ENCODE measurements at regions not wholly inside any gene's neighbourhood (a gene's known extent, or its start where the extent isn't known, plus 50 kb on each side); places are given as distances from the start of the nearest gene placed in this dataset.

- Mint-ChIP-seq H3K4me3 (no peak overlapping the region), H3K4me1 (peaks cover 1% of the 10 kb centered on the region), H3K27ac (no peak overlapping the region), H3K9me3 (ENCODE audit: low read depth) (no peaks in the 10 kb centered on the region), H3K27me3 (peaks cover 59% of the 10 kb centered on the region), H3K36me3 (no peaks in the 10 kb centered on the region)
- no peak for ATAC-seq
- CTCF ChIA-PET, result no interaction called here
- no peak for DNase-seq
These were observed 58.3 kb upstream of the CIBAR2 start for GRCh38 chr16:85170590-85171003.

DNA sequence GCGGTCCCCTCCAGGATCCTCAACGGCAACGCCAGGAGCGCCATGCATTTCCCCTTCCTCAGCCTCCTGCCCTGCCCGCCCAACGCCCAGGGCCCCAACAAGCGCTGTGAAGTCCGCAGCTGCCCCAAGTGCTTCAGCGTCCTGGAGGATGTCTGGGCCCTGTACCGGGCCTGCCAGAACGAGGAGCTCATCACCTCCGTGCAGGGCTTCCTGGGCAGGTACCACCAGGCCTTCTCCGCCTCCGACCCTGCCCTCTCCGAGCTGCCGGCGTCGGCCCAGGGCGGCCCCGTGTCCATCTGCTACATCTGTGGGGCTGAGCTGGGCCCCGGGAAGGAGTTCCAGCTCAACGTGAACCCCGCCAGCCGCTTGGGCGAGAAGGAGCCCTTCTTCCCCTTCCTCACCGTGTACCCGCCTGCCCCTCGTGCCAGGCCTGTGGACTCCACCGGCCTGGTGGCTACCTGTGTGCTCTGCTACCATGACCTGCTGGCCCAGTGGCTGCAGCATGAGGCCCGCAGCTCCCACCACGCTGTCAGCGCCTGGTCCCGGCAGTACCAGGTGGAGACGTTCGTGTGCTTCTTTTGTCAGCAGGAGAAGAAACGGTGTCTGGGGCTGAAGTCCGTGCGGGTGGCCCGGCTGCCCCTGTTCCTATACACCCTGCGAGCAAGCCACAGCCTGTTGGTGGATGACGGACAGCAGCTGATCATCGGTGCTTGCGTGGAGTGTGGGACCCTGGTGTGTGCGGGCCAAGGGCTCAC is 58.9 kb upstream of the CIBAR2 start:
- Mint-ChIP-seq H3K4me3 (no peak overlapping the region), H3K27ac (no peak overlapping the region), H3K36me3 (no peaks in the 10 kb centered on the region), H3K4me1 (peaks cover 1% of the 10 kb centered on the region), H3K9me3 (ENCODE audit: low read depth) (no peaks in the 10 kb centered on the region), H3K27me3 (peaks cover 63% of the 10 kb centered on the region)
- DNase-seq (no peak), ATAC-seq (no peak)
- CTCF ChIA-PET, result no interaction called here

DNA sequence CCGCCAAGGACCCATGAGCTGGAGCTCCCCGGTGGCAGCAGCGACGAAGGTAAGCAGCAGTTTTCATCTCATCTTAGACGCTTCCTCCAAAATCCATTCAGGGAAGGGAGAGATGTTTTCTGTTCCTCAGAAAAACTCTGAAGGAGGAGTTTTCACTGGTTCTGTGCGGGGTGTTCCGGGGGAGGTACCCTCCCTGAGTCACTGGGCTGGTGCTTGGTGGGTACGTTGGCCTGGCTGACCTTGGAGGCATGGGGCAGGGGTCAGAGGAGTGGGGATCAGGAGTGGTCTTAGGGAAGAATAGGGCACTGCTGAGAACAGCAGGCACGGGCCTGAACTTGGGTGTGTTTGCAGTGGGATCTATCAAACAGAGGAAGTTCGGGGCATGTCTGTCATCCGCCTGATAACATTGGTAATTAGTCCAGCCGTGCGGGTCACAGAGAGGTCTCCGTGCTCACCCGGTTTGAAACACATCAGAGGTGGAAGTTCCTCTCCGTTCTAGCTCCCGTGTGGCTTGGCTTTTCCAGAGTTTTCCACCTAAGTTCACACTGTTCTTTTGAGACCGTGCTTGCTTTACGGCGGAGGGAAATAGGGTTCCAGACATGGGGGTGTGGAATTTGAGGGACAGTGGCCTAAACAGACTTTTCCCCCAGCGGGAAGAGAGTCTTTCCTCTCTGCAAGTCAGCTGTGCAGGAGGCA is 59.6 kb upstream of the CIBAR2 start:
- H3K36me3 Mint-ChIP-seq, result no peaks in the 10 kb centered on the region
- no peak for DNase-seq
- CTCF ChIA-PET, result no interaction called here
- H3K4me1 Mint-ChIP-seq, result peaks cover 1% of the 10 kb centered on the region
- ATAC-seq, result no peak
- no peak overlapping the region for H3K27ac Mint-ChIP-seq
- no peaks in the 10 kb centered on the region for H3K9me3 Mint-ChIP-seq (ENCODE audit: low read depth)
- no peak overlapping the region for H3K4me3 Mint-ChIP-seq
- peaks cover 65% of the 10 kb centered on the region for H3K27me3 Mint-ChIP-seq

GRCh38 chr16:85172455-85173145 is 60.3 kb upstream of the CIBAR2 start:
- Mint-ChIP-seq H3K4me3 (no peak overlapping the region), H3K36me3 (no peaks in the 10 kb centered on the region), H3K27me3 (peaks cover 61% of the 10 kb centered on the region), H3K4me1 (peaks cover 1% of the 10 kb centered on the region), H3K9me3 (ENCODE audit: low read depth) (no peaks in the 10 kb centered on the region), H3K27ac (no peak overlapping the region)
- CTCF ChIA-PET, result no interaction called here
- DNase-seq (no peak), ATAC-seq (no peak)

- H3K27me3 Mint-ChIP-seq, result peaks cover 53% of the 10 kb centered on the region
- no peak for DNase-seq
- H3K9me3 Mint-ChIP-seq (ENCODE audit: low read depth), result no peaks in the 10 kb centered on the region
- H3K4me1 Mint-ChIP-seq, result no peaks in the 10 kb centered on the region
- CTCF ChIA-PET, result no interaction called here
- H3K36me3 Mint-ChIP-seq, result no peaks in the 10 kb centered on the region
- H3K4me3 Mint-ChIP-seq, result no peak overlapping the region
- H3K27ac Mint-ChIP-seq, result no peak overlapping the region
- ATAC-seq, result no peak
These were observed 61.1 kb upstream of the CIBAR2 start for GRCh38 chr16:85173146-85173980.

- Mint-ChIP-seq H3K27ac (no peak overlapping the region), H3K27me3 (peaks cover 49% of the 10 kb centered on the region), H3K4me3 (no peak overlapping the region), H3K4me1 (no peaks in the 10 kb centered on the region), H3K9me3 (ENCODE audit: low read depth) (no peaks in the 10 kb centered on the region), H3K36me3 (no peaks in the 10 kb centered on the region)
- DNase-seq (no peak), ATAC-seq (no peak)
- CTCF ChIA-PET, result no interaction called here
These were observed 61.9 kb upstream of the CIBAR2 start for GRCh38 chr16:85173981-85174751.

GRCh38 chr16:85174871-85175723 is 62.8 kb upstream of the CIBAR2 start:
- Mint-ChIP-seq H3K27ac (no peak overlapping the region), H3K4me1 (no peaks in the 10 kb centered on the region), H3K4me3 (no peak overlapping the region), H3K9me3 (ENCODE audit: low read depth) (no peaks in the 10 kb centered on the region), H3K27me3 (peaks cover 49% of the 10 kb centered on the region), H3K36me3 (no peaks in the 10 kb centered on the region)
- CTCF ChIA-PET, result no interaction called here
- DNase-seq (no peak), ATAC-seq (no peak)

DNA sequence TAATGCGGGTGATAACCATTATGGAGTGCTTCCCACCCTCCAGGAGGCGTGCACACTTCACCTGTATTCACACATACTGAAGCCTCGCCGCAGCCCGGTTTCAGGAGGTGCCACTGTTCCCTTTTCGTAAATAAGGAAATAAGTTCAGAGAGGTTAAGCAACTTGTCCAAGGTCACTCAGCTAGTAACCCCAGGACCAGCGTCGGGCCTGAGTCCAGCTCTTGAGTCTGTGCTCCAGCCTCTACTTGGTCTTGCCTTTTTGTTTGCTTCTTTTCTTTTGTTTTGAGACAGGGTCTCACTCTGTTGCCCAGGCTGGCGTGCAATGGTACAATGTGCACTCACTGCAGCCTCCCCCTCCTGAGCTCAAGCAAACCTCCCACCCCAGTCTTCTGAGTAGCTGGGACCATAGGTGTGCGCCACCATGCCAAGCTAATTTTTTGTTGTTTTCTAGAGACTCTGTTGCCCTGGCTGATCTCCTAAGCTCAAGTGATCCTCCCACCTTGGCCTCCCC is 63.5 kb upstream of the CIBAR2 start:
- ATAC-seq (no peak), DNase-seq (no peak)
- H3K9me3 Mint-ChIP-seq (ENCODE audit: low read depth), result no peaks in the 10 kb centered on the region
- no peak overlapping the region for H3K4me3 Mint-ChIP-seq
- CTCF ChIA-PET, result no interaction called here
- H3K36me3 Mint-ChIP-seq, result no peaks in the 10 kb centered on the region
- H3K27me3 Mint-ChIP-seq, result peaks cover 45% of the 10 kb centered on the region
- H3K27ac Mint-ChIP-seq, result no peak overlapping the region
- H3K4me1 Mint-ChIP-seq, result no peaks in the 10 kb centered on the region

GRCh38 chr16:85176541-85177447 is 64.5 kb upstream of the CIBAR2 start:
- Mint-ChIP-seq H3K36me3 (no peaks in the 10 kb centered on the region), H3K9me3 (ENCODE audit: low read depth) (no peaks in the 10 kb centered on the region), H3K27ac (no peak overlapping the region), H3K27me3 (peaks cover 38% of the 10 kb centered on the region), H3K4me3 (no peak overlapping the region), H3K4me1 (no peaks in the 10 kb centered on the region)
- CTCF ChIA-PET, result no interaction called here
- no peak for DNase-seq
- ATAC-seq, result no peak

GRCh38 chr16:85177448-85177846 is 65.2 kb upstream of the CIBAR2 start:
- Mint-ChIP-seq H3K9me3 (ENCODE audit: low read depth) (no peaks in the 10 kb centered on the region), H3K4me1 (no peaks in the 10 kb centered on the region), H3K4me3 (no peak overlapping the region), H3K27ac (no peak overlapping the region), H3K27me3 (peaks cover 31% of the 10 kb centered on the region), H3K36me3 (no peaks in the 10 kb centered on the region)
- DNase-seq, result no peak
- no peak for ATAC-seq
- CTCF ChIA-PET, result no interaction called here

- H3K36me3 Mint-ChIP-seq, result no peaks in the 10 kb centered on the region
- no peaks in the 10 kb centered on the region for H3K4me1 Mint-ChIP-seq
- no peak overlapping the region for H3K4me3 Mint-ChIP-seq
- H3K27me3 Mint-ChIP-seq, result peaks cover 25% of the 10 kb centered on the region
- no peak overlapping the region for H3K27ac Mint-ChIP-seq
- H3K9me3 Mint-ChIP-seq (ENCODE audit: low read depth), result peaks cover 2% of the 10 kb centered on the region
- DNase-seq (no peak), ATAC-seq (no peak)
- CTCF ChIA-PET, result no interaction called here
These were observed 65.8 kb upstream of the CIBAR2 start for GRCh38 chr16:85178006-85178591.

All from activated CD8-positive, alpha-beta memory T cell treated with anti-CD3 and anti-CD28 coated beads, Interleukin-2, amount 10 ng/mL, durations not matched to agents 7 days and 5 days (primary cell).